MM.1S (cell line): ENCODE measurements at regions not wholly inside any gene's neighbourhood (a gene's known extent, or its start where the extent isn't known, plus 50 kb on each side); places are given as distances from the start of the nearest gene placed in this dataset.

Source experiments
- CTCF ChIP-seq: fragments of 300-600 bp; sonication (generic); IDR thresholded peaks from 2 replicates; pipeline ENCODE4 v1.5.1; 2016; ENCODE audit warnings: antibody characterized with exemption, low read length, mixed read lengths
- EZH2 ChIP-seq: fragments of 300-600 bp; sonication (generic); optimal IDR thresholded peaks from 2 replicates; pipeline ENCODE3; 2017; ENCODE audit warnings: low read depth, mild to moderate bottlenecking, antibody characterized with exemption, low read length, mixed read lengths

DNA sequence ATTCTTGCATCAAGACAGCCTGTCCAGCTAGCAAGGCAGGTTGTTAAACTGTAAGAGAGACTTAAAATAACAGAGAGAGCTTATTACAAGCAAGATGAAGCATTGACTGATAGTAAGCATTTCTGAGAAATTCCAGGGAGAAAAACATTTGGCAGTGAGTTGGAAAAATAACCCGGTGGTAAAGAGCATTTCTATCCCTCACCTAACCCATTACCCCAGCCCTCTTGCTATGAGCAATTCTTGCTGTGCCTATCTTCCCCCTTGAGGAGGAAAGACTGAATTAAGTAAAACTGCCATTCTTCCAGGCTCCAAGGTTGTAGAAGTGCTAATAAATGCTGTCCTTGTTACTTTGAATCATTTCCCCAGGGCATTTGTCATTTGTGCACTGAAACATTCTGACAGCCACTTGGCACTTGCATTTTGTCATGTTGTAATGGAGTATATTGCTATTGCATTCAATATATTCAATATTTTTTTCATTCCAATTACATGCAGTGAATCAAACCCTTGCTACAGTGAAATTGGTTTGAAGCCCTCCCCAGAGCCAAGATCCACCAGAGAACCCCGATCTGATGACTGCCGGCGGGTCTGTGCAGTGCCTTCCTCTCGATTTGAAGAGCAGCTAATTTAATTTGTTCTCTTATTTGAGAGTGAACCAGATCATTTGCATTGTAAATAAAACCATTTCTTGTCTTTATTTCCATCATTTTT, 291.1 kb downstream of the HIVEP2 start:
- TF ChIP-seq CTCF: no peak
- TF ChIP-seq EZH2: no peak
